CD4-positive, alpha-beta T cell (primary cell): ENCODE measurements at regions not wholly inside any gene's neighbourhood (a gene's known extent, or its start where the extent isn't known, plus 50 kb on each side); places are given as distances from the start of the nearest gene placed in this dataset.

ENCODE experiments used
- ATAC-seq: fragments of 200-7000 bp; cut with Tn5 transposase; one replicate; pipeline ENCODE4 v1.10.0; 2022; ENCODE audit warnings: mild to moderate bottlenecking; ENCODE audit not compliant: poor library complexity
- CTCF ChIA-PET: fragments of 350-600 bp; sonication (Branson Sonifier 250); formaldehyde crosslinking; loops from one replicate; lab custom pipeline; 2021; ENCODE audit warnings: antibody characterized with exemption, inconsistent platforms; lab: Charles Lee
- POLR2A ChIA-PET: fragments of 350-600 bp; sonication (Branson Sonifier 250); formaldehyde crosslinking; loops from one replicate; lab custom pipeline; 2021; ENCODE audit warnings: antibody characterized with exemption, inconsistent platforms; lab: Charles Lee
- DNase-seq, 14 experiments: peaks; one replicate each; pipeline ENCODE4 v3.0.0-alpha.2; 2013 to 2020; ENCODE audit warnings: mixed read lengths in 2 of 14
- H3K27ac ChIP-seq, 2 donors: one replicate each; pipeline versions ENCODE4 v1.5.1 to v1.7.0; 2013; ENCODE audit warnings: low read length in 2 of 2, low read depth in 1 of 2, mild to moderate bottlenecking in 1 of 2
- H3K27me3 ChIP-seq, 2 experiments: 1 replicate in 1 of 2; 2 replicates in 1 of 2; pipeline versions ENCODE4 v1.6.1 to v1.7.0; 2013; ENCODE audit warnings: low read length in 2 of 2, control low read depth in 1 of 2, mild to moderate bottlenecking in 1 of 2, moderate library complexity in 1 of 2; ENCODE audit not compliant: insufficient read depth in 2 of 2, control insufficient read depth in 1 of 2
- H3K36me3 ChIP-seq: one replicate; pipeline ENCODE4 v1.6.1; 2013; ENCODE audit warnings: low read length, control low read depth; ENCODE audit not compliant: insufficient read depth
- H3K4me1 ChIP-seq: one replicate; pipeline ENCODE4 v1.6.1; 2013; ENCODE audit warnings: low read length, control low read depth; ENCODE audit not compliant: insufficient read depth
- H3K4me3 ChIP-seq: one replicate; pipeline ENCODE4 v1.5.1; 2013; ENCODE audit warnings: mild to moderate bottlenecking, low read length, moderate library complexity
- H3K9me3 ChIP-seq, 2 experiments: 1 replicate in 1 of 2; 2 replicates in 1 of 2; pipeline versions ENCODE4 v1.6.1 to v1.7.0; 2013; ENCODE audit warnings: low read length in 2 of 2, mild to moderate bottlenecking in 2 of 2, control low read depth in 1 of 2, moderate library complexity in 1 of 2; ENCODE audit not compliant: control insufficient read depth in 1 of 2, insufficient read depth in 1 of 2
- H3K27ac Mint-ChIP-seq: one replicate; pipeline ENCODE4 v1.8.0; 2020; ENCODE audit warnings: mixed read lengths
- H3K27me3 Mint-ChIP-seq: one replicate; pipeline ENCODE4 v1.8.0; 2021; ENCODE audit warnings: mixed read lengths
- H3K36me3 Mint-ChIP-seq: one replicate; pipeline ENCODE4 v1.8.0; 2021; ENCODE audit warnings: low read depth, mixed read lengths
- H3K4me1 Mint-ChIP-seq: one replicate; pipeline ENCODE4 v1.8.0; 2021; ENCODE audit warnings: low read depth, mixed read lengths
- H3K4me3 Mint-ChIP-seq: one replicate; pipeline ENCODE4 v1.8.0; 2020; ENCODE audit warnings: mild to moderate bottlenecking, mixed read lengths
- H3K9me3 Mint-ChIP-seq: one replicate; pipeline ENCODE4 v1.8.0; 2020; ENCODE audit warnings: mixed read lengths
- CTCF ChIP-seq: fragments of 200-600 bp; IDR thresholded peaks from one replicate; pipeline ENCODE4 v1.8.0; 2022; ENCODE audit warnings: antibody characterized with exemption, mild to moderate bottlenecking
- intact Hi-C, 2 experiments: fragments of 100-400 bp; cut with DNase I in 1 of 2; cut with micrococcal nuclease in 1 of 2; formaldehyde crosslinking; loops; one replicate each; pipeline versions ENCODE4 v1.15.1 to v1.9.0; 2023 to 2025; cut with DNase I, micrococcal nuclease

- TF ChIP-seq CTCF = no peak
- Mint-ChIP-seq H3K27me3 (no peaks in the 10 kb centered on the region), H3K4me1 (no peaks in the 10 kb centered on the region), H3K36me3 (no peaks in the 10 kb centered on the region), H3K4me3 (no peak overlapping the region), H3K27ac (no peak overlapping the region), H3K9me3 (no peaks in the 10 kb centered on the region)
- DNase-seq (no peak), ATAC-seq (no peak)
- H3K9me3 ChIP-seq = peaks cover 0 to 14% of the 10 kb centered on the region in 2 experiments
- H3K4me1 ChIP-seq = no peaks in the 10 kb centered on the region
- intact Hi-C loops = no loop called here
- no peak overlapping the region for H3K4me3 ChIP-seq
- CTCF ChIA-PET = no interaction called here
- POLR2A ChIA-PET = interaction anchor here (1.4 kb wide), 1 partner anchor 15 kb away, joined by 3 read pairs; no protein-coding TSS in a partner anchor
- H3K27ac ChIP-seq = no peak overlapping the region
- H3K27me3 ChIP-seq = no peaks in the 10 kb centered on the region
- H3K36me3 ChIP-seq = no peaks in the 10 kb centered on the region
Measured at GRCh38 chr16:85319984-85320440, 207.7 kb upstream of the CIBAR2 start.

DNA sequence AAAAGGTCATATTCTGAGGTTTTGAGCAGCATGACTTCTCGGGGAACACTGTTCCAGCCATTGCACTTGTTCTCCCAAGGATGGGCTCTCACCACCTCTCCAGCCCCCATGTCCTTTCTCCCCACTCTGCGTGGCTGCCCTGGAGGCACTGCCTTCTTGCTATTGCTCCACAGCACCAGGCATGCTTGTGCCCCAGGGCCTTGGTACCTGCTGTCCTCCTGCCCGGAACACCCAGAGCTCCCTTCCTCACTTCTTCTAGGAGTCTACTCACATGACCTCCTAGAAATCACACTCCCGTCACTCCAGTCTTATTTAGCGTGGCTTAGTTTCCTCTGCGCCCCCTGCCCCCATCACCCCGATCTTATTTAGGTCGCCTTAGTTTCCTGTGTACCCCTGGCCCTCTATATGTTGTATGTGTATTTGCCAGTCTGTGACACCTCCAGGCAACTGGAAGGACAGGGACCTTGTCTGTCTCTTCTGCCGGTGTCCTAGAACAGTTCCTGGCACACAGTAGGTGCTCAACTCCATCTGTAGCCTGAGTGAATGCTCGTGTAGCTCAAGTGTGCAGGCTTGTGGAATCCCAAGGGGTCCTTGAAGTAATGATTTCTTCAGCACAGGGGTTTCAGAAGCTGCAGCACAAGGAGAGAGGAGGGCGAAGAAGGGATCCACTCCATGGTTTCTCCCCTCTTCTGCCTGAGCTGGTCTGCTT is 208.6 kb upstream of the CIBAR2 start:
- Mint-ChIP-seq H3K27ac (no peak overlapping the region), H3K27me3 (no peaks in the 10 kb centered on the region), H3K4me3 (no peak overlapping the region), H3K4me1 (no peaks in the 10 kb centered on the region), H3K36me3 (no peaks in the 10 kb centered on the region), H3K9me3 (no peaks in the 10 kb centered on the region)
- H3K4me3 ChIP-seq = no peak overlapping the region
- H3K4me1 ChIP-seq = no peaks in the 10 kb centered on the region
- ChIA-PET POLR2A (no interaction called here), CTCF (no interaction called here)
- no peaks in the 10 kb centered on the region for H3K36me3 ChIP-seq
- intact Hi-C loops = no loop called here
- no peak overlapping the region for H3K27ac ChIP-seq
- TF ChIP-seq CTCF = no peak
- no peaks in the 10 kb centered on the region for H3K27me3 ChIP-seq
- peaks cover 0 to 14% of the 10 kb centered on the region in 2 experiments for H3K9me3 ChIP-seq
- ATAC-seq (no peak), DNase-seq (no peak)

GRCh38 chr16:85321509-85322271 is 209.4 kb upstream of the CIBAR2 start:
- H3K27ac ChIP-seq = no peak overlapping the region
- no peaks in the 10 kb centered on the region for H3K4me1 ChIP-seq
- no peaks in the 10 kb centered on the region for H3K27me3 Mint-ChIP-seq
- H3K9me3 ChIP-seq = peaks cover 0 to 15% of the 10 kb centered on the region in 2 experiments
- H3K4me3 Mint-ChIP-seq = no peak overlapping the region
- H3K4me3 ChIP-seq = no peak overlapping the region
- peak in 1 of 14 experiments; percentile 8 for DNase-seq
- H3K9me3 Mint-ChIP-seq = no peaks in the 10 kb centered on the region
- TF ChIP-seq CTCF = no peak
- POLR2A ChIA-PET = no interaction called here
- no peaks in the 10 kb centered on the region for H3K4me1 Mint-ChIP-seq
- no peaks in the 10 kb centered on the region for H3K36me3 ChIP-seq
- intact Hi-C loops = no loop called here
- CTCF ChIA-PET = no interaction called here
- H3K27ac Mint-ChIP-seq = no peak overlapping the region
- ATAC-seq = no peak
- no peaks in the 10 kb centered on the region for H3K36me3 Mint-ChIP-seq
- H3K27me3 ChIP-seq = no peaks in the 10 kb centered on the region
